ENCODE measurements at regions not wholly inside any gene's neighbourhood (a gene's known extent, or its start where the extent isn't known, plus 50 kb on each side); places are given as distances from the start of the nearest gene placed in this dataset.

GRCh38 chr13:97889803-97890202 is 63.7 kb upstream of the IPO5 start:
- no peak for TF ChIP-seq CTCF (IDR thresholded peaks at IDR 0.05; ENCODE audit: control extremely low read depth in 1 of 3, insufficient read depth in 1 of 3, low read depth in 1 of 3, low read length in 3 of 3)
- no peak for TF ChIP-seq CBX5 (IDR thresholded peaks at IDR 0.05; ENCODE audit: low read depth, low read length)
- no peak for TF ChIP-seq SRF (IDR thresholded peaks at IDR 0.05; ENCODE audit: low read depth, low read length)
- no peak for TF ChIP-seq GABPA (IDR thresholded peaks at IDR 0.05; ENCODE audit: borderline replicate concordance, insufficient read depth, low read length)
- no peak for TF ChIP-seq RFX5 (IDR thresholded peaks at IDR 0.05; ENCODE audit: borderline replicate concordance, low read depth, low read length)
- no peak for TF ChIP-seq POLR2A (IDR thresholded peaks at IDR 0.05; ENCODE audit: control extremely low read depth in 1 of 2, low read depth in 2 of 2, low read length in 2 of 2)
- no peak for TF ChIP-seq CEBPB (IDR thresholded peaks at IDR 0.05; ENCODE audit: low read depth, low read length)
- TF ChIP-seq ZNF274 (IDR thresholded peaks at IDR 0.05; ENCODE audit: borderline replicate concordance, extremely low read depth, low read length): no peak
- TF ChIP-seq SIN3A (conservative IDR thresholded peaks at IDR 0.05 in 1 of 2, IDR thresholded peaks at IDR 0.05 in 1 of 2; ENCODE audit: low read depth in 1 of 2, low read length in 2 of 2): no peak
- no peak for TF ChIP-seq POLR2AphosphoS5 (IDR thresholded peaks at IDR 0.05; ENCODE audit: low read depth, low read length)
- TF ChIP-seq EP300 (IDR thresholded peaks at IDR 0.05; ENCODE audit: borderline replicate concordance in 1 of 2, low read depth in 2 of 2, low read length in 2 of 2): no peak
- no peak for TF ChIP-seq RAD21 (IDR thresholded peaks at IDR 0.05 in 1 of 2, conservative IDR thresholded peaks at IDR 0.05 in 1 of 2; ENCODE audit: low read depth in 2 of 2, low read length in 2 of 2)
